ENCODE measurements at regions not wholly inside any gene's neighbourhood (a gene's known extent, or its start where the extent isn't known, plus 50 kb on each side); places are given as distances from the start of the nearest gene placed in this dataset.

GRCh38 chr14:94963051-94963450, 193.1 kb upstream of the GSC start (continued):
- no peak for TF ChIP-seq KDM4A (IDR thresholded peaks at IDR 0.05; ENCODE audit: low read depth, low read length, severe bottlenecking)
- TF ChIP-seq JUN (IDR thresholded peaks at IDR 0.05; ENCODE audit: low read depth, low read length) = no peak

All from H1 (cell line).